ENCODE measurements at regions not wholly inside any gene's neighbourhood (a gene's known extent, or its start where the extent isn't known, plus 50 kb on each side); places are given as distances from the start of the nearest gene placed in this dataset.
"Not testable (repeated sequence)": the region's sequence is repeated elsewhere in the genome, so short reads cannot be mapped to it uniquely, and the experiment has no call there.

DNA sequence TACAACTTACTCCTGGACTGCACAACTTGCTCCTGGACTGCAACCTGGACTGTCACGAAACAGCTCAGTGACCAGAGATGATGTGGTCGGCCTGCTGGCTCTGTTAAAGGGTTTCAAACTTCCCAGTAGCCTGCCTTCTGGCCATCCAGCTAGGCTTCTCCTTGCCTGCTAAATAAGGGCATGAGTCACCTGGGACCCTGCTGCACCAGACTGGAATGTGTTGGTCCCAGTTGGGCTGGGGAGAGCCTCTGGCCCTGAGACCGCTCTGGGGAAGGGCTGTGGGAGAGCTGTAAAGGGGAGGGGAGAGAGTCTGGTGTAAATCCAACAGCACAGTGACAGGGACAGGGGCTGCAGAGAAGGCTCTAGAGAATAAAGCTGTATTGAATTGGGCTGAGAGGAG lies 165.8 kb downstream of the VSIG4 start:
- H3K27ac ChIP-seq, result no peak overlapping the region
- H3K4me1 ChIP-seq, result no peaks in the 10 kb centered on the region
- no peaks in the 10 kb centered on the region for H3K27me3 ChIP-seq
- H3K4me3 ChIP-seq, result no peak overlapping the region
- TF ChIP-seq, protein P1, sequence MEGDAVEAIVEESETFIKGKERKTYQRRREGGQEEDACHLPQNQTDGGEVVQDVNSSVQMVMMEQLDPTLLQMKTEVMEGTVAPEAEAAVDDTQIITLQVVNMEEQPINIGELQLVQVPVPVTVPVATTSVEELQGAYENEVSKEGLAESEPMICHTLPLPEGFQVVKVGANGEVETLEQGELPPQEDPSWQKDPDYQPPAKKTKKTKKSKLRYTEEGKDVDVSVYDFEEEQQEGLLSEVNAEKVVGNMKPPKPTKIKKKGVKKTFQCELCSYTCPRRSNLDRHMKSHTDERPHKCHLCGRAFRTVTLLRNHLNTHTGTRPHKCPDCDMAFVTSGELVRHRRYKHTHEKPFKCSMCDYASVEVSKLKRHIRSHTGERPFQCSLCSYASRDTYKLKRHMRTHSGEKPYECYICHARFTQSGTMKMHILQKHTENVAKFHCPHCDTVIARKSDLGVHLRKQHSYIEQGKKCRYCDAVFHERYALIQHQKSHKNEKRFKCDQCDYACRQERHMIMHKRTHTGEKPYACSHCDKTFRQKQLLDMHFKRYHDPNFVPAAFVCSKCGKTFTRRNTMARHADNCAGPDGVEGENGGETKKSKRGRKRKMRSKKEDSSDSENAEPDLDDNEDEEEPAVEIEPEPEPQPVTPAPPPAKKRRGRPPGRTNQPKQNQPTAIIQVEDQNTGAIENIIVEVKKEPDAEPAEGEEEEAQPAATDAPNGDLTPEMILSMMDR (IDR thresholded peaks at IDR 0.05), result no peak
- TF ChIP-seq POLR2AphosphoS5 (IDR thresholded peaks at IDR 0.05; ENCODE audit: insufficient read depth in 1 of 2, low read depth in 1 of 2) (no peak), POLR2A (IDR thresholded peaks at IDR 0.05) (no peak)
- H3K36me3 ChIP-seq, result no peaks in the 10 kb centered on the region
- DNase-seq (ENCODE audit: extremely low spot score in 2 of 2), result no peak
- intact Hi-C loops (cut with DNase I), result no loop called here
- H3K9me3 ChIP-seq, result no peaks in the 10 kb centered on the region

DNA sequence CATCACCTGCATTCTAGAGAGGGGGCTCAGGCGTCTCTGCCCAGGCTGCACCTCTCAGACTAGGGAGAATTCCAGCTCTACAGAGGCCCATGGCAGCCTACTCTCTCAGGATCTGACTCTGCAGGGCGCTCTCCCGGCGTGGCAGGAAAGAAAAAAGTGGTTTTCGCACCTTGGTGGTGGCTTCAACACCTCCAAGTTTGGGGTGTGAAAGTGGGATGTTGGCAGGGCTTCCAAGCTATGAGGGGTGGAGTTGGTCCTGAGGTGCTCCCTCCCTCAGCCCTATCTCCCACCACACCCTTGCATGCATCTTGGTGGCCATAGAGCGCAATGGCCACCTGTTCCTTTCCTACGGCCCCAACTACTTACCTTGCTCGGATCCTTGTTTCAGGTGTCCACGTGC lies 166.5 kb downstream of the VSIG4 start:
- TF ChIP-seq POLR2A (IDR thresholded peaks at IDR 0.05) (no peak), POLR2AphosphoS5 (IDR thresholded peaks at IDR 0.05; ENCODE audit: insufficient read depth in 1 of 2, low read depth in 1 of 2) (no peak)
- TF ChIP-seq, protein P1 (IDR thresholded peaks at IDR 0.05), result no peak
- H3K4me3 ChIP-seq, result no peak overlapping the region
- no peaks in the 10 kb centered on the region for H3K36me3 ChIP-seq
- intact Hi-C loops (cut with DNase I), result no loop called here
- no peak overlapping the region for H3K27ac ChIP-seq
- no peaks in the 10 kb centered on the region for H3K27me3 ChIP-seq
- H3K4me1 ChIP-seq, result no peaks in the 10 kb centered on the region
- no peak for DNase-seq (ENCODE audit: extremely low spot score in 2 of 2)
- H3K9me3 ChIP-seq, result no peaks in the 10 kb centered on the region

DNA sequence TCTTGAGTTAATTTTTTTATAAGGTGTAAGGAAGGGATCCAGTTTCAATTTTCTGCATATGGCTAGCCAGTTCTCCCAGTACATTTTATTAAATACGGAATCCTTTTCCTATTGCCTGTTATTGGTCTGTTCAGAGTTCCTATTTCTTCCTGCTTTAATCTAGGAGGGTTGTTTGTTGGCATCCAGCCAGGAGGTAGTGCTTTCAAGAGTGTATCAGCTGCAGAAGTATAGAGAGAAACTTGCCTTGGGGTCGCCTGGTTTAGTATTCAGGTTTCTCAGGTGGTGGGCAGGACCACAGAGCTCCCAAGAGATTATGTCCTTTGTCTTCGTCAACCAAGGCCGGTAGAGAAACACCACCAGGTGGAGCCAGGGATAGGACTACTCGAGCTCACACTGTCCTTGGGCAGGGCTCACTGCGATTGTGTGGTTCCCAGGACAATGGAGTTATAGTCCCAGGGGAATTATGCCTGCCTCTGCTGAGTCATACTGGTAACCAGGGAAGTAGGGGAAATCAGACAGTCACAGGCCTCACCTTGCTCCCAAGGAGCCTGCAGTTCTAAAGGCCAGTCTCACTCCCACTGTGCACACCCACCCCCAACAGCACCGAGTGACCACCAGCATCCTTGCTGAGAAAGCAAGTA lies 168.1 kb downstream of the VSIG4 start:
- no peak for TF ChIP-seq POLR2A (IDR thresholded peaks at IDR 0.05)
- TF ChIP-seq, protein P1 (IDR thresholded peaks at IDR 0.05), result no peak
- no peak for TF ChIP-seq POLR2AphosphoS5 (IDR thresholded peaks at IDR 0.05; ENCODE audit: insufficient read depth in 1 of 2, low read depth in 1 of 2)
- no peak overlapping the region for H3K4me3 ChIP-seq
- H3K9me3 ChIP-seq, result no peaks in the 10 kb centered on the region
- no peak overlapping the region for H3K27ac ChIP-seq
- H3K4me1 ChIP-seq, result no peaks in the 10 kb centered on the region
- intact Hi-C loops (cut with DNase I), result no loop called here
- H3K27me3 ChIP-seq, result no peaks in the 10 kb centered on the region
- H3K36me3 ChIP-seq, result no peaks in the 10 kb centered on the region
- DNase-seq (ENCODE audit: extremely low spot score in 2 of 2), result no peak

DNA sequence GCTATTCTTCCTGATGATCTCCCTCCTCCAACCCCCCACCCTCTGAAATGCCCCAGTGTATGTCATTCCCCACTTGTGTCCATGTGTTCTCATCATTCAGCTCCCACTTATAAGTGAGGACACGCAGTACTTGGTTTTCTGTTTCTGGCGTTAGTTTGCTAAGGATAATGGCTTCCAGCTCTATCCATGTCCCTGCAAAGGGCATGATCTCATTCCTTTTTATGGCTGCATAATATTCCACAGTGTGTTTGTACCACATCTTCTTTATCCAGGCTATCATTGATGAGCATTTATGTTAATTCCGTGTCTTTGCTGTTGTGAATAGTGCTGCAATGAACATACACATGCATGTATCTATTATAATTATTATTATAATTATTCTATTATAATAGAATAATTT lies 169.3 kb downstream of the VSIG4 start:
- H3K4me1 ChIP-seq; H3K9me3 ChIP-seq; DNase-seq (ENCODE audit: extremely low spot score in 2 of 2); H3K4me3 ChIP-seq; H3K27me3 ChIP-seq; intact Hi-C loops (cut with DNase I); H3K27ac ChIP-seq; H3K36me3 ChIP-seq: not testable (repeated sequence)

DNA sequence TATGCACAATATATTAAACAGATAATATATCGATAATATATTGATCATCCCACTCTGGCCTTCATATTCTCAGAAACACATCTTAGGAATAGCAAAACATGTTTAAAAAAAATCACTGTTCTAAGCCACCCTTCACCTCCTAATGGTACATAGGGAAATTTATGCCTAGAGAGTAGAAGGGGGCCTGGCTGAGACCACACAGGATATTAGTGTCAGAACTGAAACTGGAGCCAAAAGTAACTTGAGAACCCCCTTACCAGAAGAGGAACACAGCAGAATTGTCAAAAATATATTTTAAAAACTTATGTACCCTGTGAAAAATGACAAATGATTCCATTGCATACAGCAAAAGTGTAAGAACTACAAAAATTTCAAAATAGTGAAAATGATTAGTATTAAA lies 173.1 kb downstream of the VSIG4 start:
- no peak overlapping the region for H3K4me3 ChIP-seq
- no peak overlapping the region for H3K27ac ChIP-seq
- TF ChIP-seq POLR2AphosphoS5 (IDR thresholded peaks at IDR 0.05; ENCODE audit: insufficient read depth in 1 of 2, low read depth in 1 of 2), result no peak
- TF ChIP-seq, protein P1 (IDR thresholded peaks at IDR 0.05), result no peak
- TF ChIP-seq POLR2A (IDR thresholded peaks at IDR 0.05), result no peak
- no peak for DNase-seq (ENCODE audit: extremely low spot score in 2 of 2)
- no peaks in the 10 kb centered on the region for H3K36me3 ChIP-seq
- no peaks in the 10 kb centered on the region for H3K27me3 ChIP-seq
- H3K4me1 ChIP-seq, result no peaks in the 10 kb centered on the region
- H3K9me3 ChIP-seq, result no peaks in the 10 kb centered on the region
- intact Hi-C loops (cut with DNase I), result no loop called here
